H1 (cell line): ENCODE measurements at regions not wholly inside any gene's neighbourhood (a gene's known extent, or its start where the extent isn't known, plus 50 kb on each side); places are given as distances from the start of the nearest gene placed in this dataset.

Experiments used
- EP300 ChIP-seq, 2 experiments: IDR thresholded peaks; 1 replicate in 1 of 2; 2 replicates in 1 of 2; pipeline ENCODE4 v1.6.1; 2011 to 2012; ENCODE audit warnings: low read depth in 2 of 2, low read length in 2 of 2, mild to moderate bottlenecking in 2 of 2, borderline replicate concordance in 1 of 2, inconsistent platforms in 1 of 2, moderate library complexity in 1 of 2
- EZH2 ChIP-seq: fragments of 200-600 bp; sonication (generic); IDR thresholded peaks from 2 replicates; pipeline ENCODE4 v1.7.1; 2012; ENCODE audit warnings: low read depth, mild to moderate bottlenecking, moderate library complexity, low read length, inconsistent platforms; ENCODE audit not compliant: severe bottlenecking
- KDM5A ChIP-seq: fragments of 200-600 bp; IDR thresholded peaks from 2 replicates; pipeline ENCODE4 v1.7.1; 2012; ENCODE audit warnings: mild to moderate bottlenecking, low read length, inconsistent platforms, mixed read lengths
- PHF8 ChIP-seq: fragments of 200-600 bp; sonication (generic); conservative IDR thresholded peaks from 2 replicates; pipeline ENCODE4 v1.7.1; 2012; ENCODE audit warnings: low read depth, mild to moderate bottlenecking, inconsistent platforms, low read length, moderate library complexity
- POLR2A ChIP-seq, 2 experiments: IDR thresholded peaks; 1 replicate in 1 of 2; 2 replicates in 1 of 2; pipeline ENCODE4 v1.6.1; 2011; ENCODE audit warnings: low read depth in 2 of 2, low read length in 2 of 2, mild to moderate bottlenecking in 2 of 2; ENCODE audit errors: control extremely low read depth in 1 of 2
- POLR2AphosphoS5 ChIP-seq: IDR thresholded peaks from 2 replicates; pipeline ENCODE4 v1.6.1; 2011; ENCODE audit warnings: low read depth, low read length
- YY1 ChIP-seq: IDR thresholded peaks from 2 replicates; pipeline ENCODE4 v1.6.1; 2011; ENCODE audit warnings: low read depth, mild to moderate bottlenecking, low read length
- TF ChIP-seq, protein P1 (sequence below), 3 experiments: IDR thresholded peaks; 1 replicate in 2 of 3; 2 replicates in 1 of 3; pipeline versions ENCODE4 v1.5.1 to v1.6.1; 2011; ENCODE audit warnings: low read length in 3 of 3, mild to moderate bottlenecking in 3 of 3, inconsistent platforms in 2 of 3, low read depth in 1 of 3, moderate library complexity in 1 of 3; ENCODE audit not compliant: insufficient read depth in 1 of 3; ENCODE audit errors: control extremely low read depth in 1 of 3
- TF ChIP-seq, protein P2 (sequence below): IDR thresholded peaks from 2 replicates; pipeline ENCODE4 v1.6.1; 2011; ENCODE audit warnings: low read depth, mild to moderate bottlenecking, low read length; ENCODE audit not compliant: insufficient read depth

DNA sequence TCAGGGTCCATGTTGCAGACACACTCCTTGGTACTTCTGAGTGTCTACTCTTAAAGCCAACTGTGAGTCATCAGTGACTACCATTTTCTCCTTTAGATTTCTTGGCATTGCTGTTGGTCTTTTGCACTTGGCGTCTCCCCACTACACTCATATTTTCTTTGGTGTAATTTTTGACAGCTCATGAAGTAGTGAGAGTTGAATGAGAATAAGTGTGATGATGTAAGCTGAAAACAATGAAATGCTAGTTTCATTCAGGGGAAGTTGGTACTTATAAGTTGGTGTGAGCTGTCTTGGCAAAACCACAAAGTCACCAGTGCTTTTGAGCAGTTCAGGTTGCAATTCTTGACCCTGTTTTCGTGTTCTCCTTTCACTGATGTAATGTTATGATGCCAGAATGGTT, 142.9 kb upstream of the ARX start:
- TF ChIP-seq KDM5A (no peak), YY1 (no peak), POLR2A (IDR thresholded peaks at IDR 0.05; ENCODE audit: control extremely low read depth in 1 of 2, low read depth in 2 of 2, low read length in 2 of 2) (no peak), EP300 (IDR thresholded peaks at IDR 0.05; ENCODE audit: borderline replicate concordance in 1 of 2, low read depth in 2 of 2, low read length in 2 of 2) (no peak), PHF8 (no peak), EZH2 (no peak), POLR2AphosphoS5 (no peak)
- TF ChIP-seq, protein P1, sequence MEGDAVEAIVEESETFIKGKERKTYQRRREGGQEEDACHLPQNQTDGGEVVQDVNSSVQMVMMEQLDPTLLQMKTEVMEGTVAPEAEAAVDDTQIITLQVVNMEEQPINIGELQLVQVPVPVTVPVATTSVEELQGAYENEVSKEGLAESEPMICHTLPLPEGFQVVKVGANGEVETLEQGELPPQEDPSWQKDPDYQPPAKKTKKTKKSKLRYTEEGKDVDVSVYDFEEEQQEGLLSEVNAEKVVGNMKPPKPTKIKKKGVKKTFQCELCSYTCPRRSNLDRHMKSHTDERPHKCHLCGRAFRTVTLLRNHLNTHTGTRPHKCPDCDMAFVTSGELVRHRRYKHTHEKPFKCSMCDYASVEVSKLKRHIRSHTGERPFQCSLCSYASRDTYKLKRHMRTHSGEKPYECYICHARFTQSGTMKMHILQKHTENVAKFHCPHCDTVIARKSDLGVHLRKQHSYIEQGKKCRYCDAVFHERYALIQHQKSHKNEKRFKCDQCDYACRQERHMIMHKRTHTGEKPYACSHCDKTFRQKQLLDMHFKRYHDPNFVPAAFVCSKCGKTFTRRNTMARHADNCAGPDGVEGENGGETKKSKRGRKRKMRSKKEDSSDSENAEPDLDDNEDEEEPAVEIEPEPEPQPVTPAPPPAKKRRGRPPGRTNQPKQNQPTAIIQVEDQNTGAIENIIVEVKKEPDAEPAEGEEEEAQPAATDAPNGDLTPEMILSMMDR (IDR thresholded peaks at IDR 0.05; ENCODE audit: control extremely low read depth in 1 of 3, insufficient read depth in 1 of 3, low read depth in 1 of 3, low read length in 3 of 3) = no peak
- TF ChIP-seq, protein P2, sequence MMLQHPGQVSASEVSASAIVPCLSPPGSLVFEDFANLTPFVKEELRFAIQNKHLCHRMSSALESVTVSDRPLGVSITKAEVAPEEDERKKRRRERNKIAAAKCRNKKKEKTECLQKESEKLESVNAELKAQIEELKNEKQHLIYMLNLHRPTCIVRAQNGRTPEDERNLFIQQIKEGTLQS = no peak
